ENCODE measurements at regions not wholly inside any gene's neighbourhood (a gene's known extent, or its start where the extent isn't known, plus 50 kb on each side); places are given as distances from the start of the nearest gene placed in this dataset.

- H3K4me3 ChIP-seq (ENCODE audit: low read depth, low read length), result no peak overlapping the region
- no peak overlapping the region for H3K27ac ChIP-seq (ENCODE audit: extremely low read depth, low read depth, low read length)
- no peaks in the 10 kb centered on the region for H3K9me3 ChIP-seq (ENCODE audit: control insufficient read depth, insufficient read depth, low read depth, low read length)
- TF ChIP-seq ZNF350 (tag by site-specific recombination; IDR thresholded peaks at IDR 0.05), result no peak
- TF ChIP-seq ZNF169 (tag by site-specific recombination; IDR thresholded peaks at IDR 0.05), result no peak
- TF ChIP-seq ZBTB1 (tag by site-specific recombination; IDR thresholded peaks at IDR 0.05), result no peak
- TF ChIP-seq RBAK (tag by site-specific recombination; IDR thresholded peaks at IDR 0.05), result no peak
- TF ChIP-seq, protein P1, sequence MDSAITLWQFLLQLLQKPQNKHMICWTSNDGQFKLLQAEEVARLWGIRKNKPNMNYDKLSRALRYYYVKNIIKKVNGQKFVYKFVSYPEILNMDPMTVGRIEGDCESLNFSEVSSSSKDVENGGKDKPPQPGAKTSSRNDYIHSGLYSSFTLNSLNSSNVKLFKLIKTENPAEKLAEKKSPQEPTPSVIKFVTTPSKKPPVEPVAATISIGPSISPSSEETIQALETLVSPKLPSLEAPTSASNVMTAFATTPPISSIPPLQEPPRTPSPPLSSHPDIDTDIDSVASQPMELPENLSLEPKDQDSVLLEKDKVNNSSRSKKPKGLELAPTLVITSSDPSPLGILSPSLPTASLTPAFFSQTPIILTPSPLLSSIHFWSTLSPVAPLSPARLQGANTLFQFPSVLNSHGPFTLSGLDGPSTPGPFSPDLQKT (IDR thresholded peaks at IDR 0.05; ENCODE audit: borderline replicate concordance, low read depth, low read length), result no peak
- no peak for TF ChIP-seq KLF9 (tag by site-specific recombination; IDR thresholded peaks at IDR 0.05; ENCODE audit: low read depth)
- TF ChIP-seq, protein P2, sequence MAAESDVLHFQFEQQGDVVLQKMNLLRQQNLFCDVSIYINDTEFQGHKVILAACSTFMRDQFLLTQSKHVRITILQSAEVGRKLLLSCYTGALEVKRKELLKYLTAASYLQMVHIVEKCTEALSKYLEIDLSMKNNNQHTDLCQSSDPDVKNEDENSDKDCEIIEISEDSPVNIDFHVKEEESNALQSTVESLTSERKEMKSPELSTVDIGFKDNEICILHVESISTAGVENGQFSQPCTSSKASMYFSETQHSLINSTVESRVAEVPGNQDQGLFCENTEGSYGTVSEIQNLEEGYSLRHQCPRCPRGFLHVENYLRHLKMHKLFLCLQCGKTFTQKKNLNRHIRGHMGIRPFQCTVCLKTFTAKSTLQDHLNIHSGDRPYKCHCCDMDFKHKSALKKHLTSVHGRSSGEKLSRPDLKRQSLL (tag by site-specific recombination; IDR thresholded peaks at IDR 0.05), result no peak
- no peak for TF ChIP-seq BCL11A (tag by site-specific recombination; IDR thresholded peaks at IDR 0.05; ENCODE audit: low read depth)
- ChIA-PET POLR2A (no interaction called here), CTCF (no interaction called here)
- H3K36me3 ChIP-seq (ENCODE audit: control insufficient read depth in 2 of 2, insufficient read depth in 1 of 2, low read length in 2 of 2), result no peaks in the 10 kb centered on the region
- H3K4me1 ChIP-seq (ENCODE audit: control insufficient read depth, insufficient read depth, low read length), result no peaks in the 10 kb centered on the region
Measured at GRCh38 chr12:112574896-112575558, 156.3 kb downstream of the PTPN11 start.

GRCh38 chr12:112575559-112576067 lies 156.9 kb downstream of the PTPN11 start:
- Histone ChIP-seq H3K4me1 (ENCODE audit: control insufficient read depth, insufficient read depth, low read length) (no peaks in the 10 kb centered on the region), H3K4me3 (ENCODE audit: low read depth, low read length) (no peak overlapping the region), H3K36me3 (ENCODE audit: control insufficient read depth in 2 of 2, insufficient read depth in 1 of 2, low read length in 2 of 2) (no peaks in the 10 kb centered on the region), H3K27ac (ENCODE audit: extremely low read depth, low read depth, low read length) (no peak overlapping the region), H3K9me3 (ENCODE audit: control insufficient read depth, insufficient read depth, low read depth, low read length) (no peaks in the 10 kb centered on the region)
- CTCF ChIA-PET, result no interaction called here
- POLR2A ChIA-PET, result no interaction called here
- TF ChIP-seq YY2 (tag by site-specific recombination; IDR thresholded peaks at IDR 0.05), result no peak
- no peak for TF ChIP-seq ZNF76 (tag by site-specific recombination; IDR thresholded peaks at IDR 0.05; ENCODE audit: borderline replicate concordance, low read depth)
- TF ChIP-seq ZFHX2 (tag by site-specific recombination; conservative IDR thresholded peaks at IDR 0.05), result no peak
- no peak for TF ChIP-seq ZNF169 (tag by site-specific recombination; IDR thresholded peaks at IDR 0.05)
- TF ChIP-seq ZNF776 (tag by site-specific recombination; IDR thresholded peaks at IDR 0.05; ENCODE audit: borderline replicate concordance), result no peak
- no peak for TF ChIP-seq MZF1 (tag by site-specific recombination; IDR thresholded peaks at IDR 0.05; ENCODE audit: borderline replicate concordance)
- TF ChIP-seq, protein P3, sequence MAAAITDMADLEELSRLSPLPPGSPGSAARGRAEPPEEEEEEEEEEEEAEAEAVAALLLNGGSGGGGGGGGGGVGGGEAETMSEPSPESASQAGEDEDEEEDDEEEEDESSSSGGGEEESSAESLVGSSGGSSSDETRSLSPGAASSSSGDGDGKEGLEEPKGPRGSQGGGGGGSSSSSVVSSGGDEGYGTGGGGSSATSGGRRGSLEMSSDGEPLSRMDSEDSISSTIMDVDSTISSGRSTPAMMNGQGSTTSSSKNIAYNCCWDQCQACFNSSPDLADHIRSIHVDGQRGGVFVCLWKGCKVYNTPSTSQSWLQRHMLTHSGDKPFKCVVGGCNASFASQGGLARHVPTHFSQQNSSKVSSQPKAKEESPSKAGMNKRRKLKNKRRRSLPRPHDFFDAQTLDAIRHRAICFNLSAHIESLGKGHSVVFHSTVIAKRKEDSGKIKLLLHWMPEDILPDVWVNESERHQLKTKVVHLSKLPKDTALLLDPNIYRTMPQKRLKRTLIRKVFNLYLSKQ (tag by site-specific recombination; IDR thresholded peaks at IDR 0.05; ENCODE audit: borderline replicate concordance), result no peak
- no peak for TF ChIP-seq ZNF148 (tag by site-specific recombination; IDR thresholded peaks at IDR 0.05; ENCODE audit: borderline replicate concordance)
- TF ChIP-seq ZBTB8A (tag by site-specific recombination; IDR thresholded peaks at IDR 0.05), result no peak
- TF ChIP-seq ZNF140 (tag by site-specific recombination; IDR thresholded peaks at IDR 0.05), result no peak
- TF ChIP-seq ZNF837 (tag by site-specific recombination; IDR thresholded peaks at IDR 0.05), result no peak
- no peak for TF ChIP-seq SP3 (tag by site-specific recombination; IDR thresholded peaks at IDR 0.05)
- TF ChIP-seq ZBTB1 (tag by site-specific recombination; IDR thresholded peaks at IDR 0.05), result no peak
- TF ChIP-seq TSHZ1 (tag by site-specific recombination; IDR thresholded peaks at IDR 0.05; ENCODE audit: borderline replicate concordance), result no peak
- no peak for TF ChIP-seq ZNF274 (IDR thresholded peaks at IDR 0.05; ENCODE audit: low read length)
- TF ChIP-seq ZNF274 (tag by site-specific recombination; IDR thresholded peaks at IDR 0.05; ENCODE audit: borderline replicate concordance), result no peak
- no peak for TF ChIP-seq HOXD13 (CRISPR knock-in tag; IDR thresholded peaks at IDR 0.05; ENCODE audit: borderline replicate concordance)
- TF ChIP-seq ZNF747 (tag by site-specific recombination; IDR thresholded peaks at IDR 0.05), result no peak
- no peak for TF ChIP-seq SCRT1 (tag by site-specific recombination; IDR thresholded peaks at IDR 0.05; ENCODE audit: borderline replicate concordance)

Measured in HEK293 (cell line).